GM18858 (cell line): ENCODE measurements at regions not wholly inside any gene's neighbourhood (a gene's known extent, or its start where the extent isn't known, plus 50 kb on each side); places are given as distances from the start of the nearest gene placed in this dataset.

Experiments used
- ATAC-seq: cut with Tn5 transposase; IDR thresholded peaks from one replicate; pipeline ENCODE4 v1.9.1; 2021; ENCODE audit not compliant: unreplicated experiment

DNA sequence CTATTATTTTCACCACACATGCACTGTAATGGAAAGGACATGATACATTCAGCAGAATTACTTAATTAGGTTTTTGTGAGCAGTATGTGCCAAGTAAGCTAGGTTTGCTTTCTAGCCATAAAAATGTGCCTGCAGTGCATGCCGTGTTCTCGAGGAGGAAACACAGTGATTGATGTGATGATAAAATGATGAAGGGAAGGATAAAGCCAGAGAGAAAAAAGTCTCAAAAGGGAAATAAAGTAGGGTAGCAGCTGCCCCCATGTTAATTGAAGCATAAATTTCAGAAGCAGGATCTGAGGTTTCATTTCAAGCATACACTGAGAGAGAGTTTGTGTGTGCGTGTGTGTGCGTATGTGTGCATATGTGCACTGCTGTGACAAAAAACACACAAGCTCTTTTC is 714.2 kb upstream of the C9orf72 start:
- no peak for ATAC-seq

DNA sequence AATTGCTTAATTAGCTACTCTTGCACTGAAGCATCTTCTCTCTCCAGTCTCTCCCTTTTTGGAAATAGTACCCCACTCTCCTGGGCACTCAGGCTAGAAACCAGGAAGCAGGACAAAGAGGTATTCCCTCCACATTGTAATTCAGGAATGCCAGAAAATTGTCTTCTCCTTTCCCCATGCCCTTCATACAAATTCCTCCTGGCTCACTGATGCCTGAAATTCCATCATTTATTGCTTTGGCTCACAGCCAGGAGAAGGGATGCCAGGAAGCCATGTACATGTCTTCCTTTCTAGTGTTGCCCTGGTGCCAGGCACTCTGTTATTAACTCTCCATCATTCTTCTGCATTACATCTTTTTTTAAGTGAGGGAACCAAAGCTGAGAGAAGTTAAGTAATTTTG is 716.5 kb upstream of the C9orf72 start:
- no peak for ATAC-seq

DNA sequence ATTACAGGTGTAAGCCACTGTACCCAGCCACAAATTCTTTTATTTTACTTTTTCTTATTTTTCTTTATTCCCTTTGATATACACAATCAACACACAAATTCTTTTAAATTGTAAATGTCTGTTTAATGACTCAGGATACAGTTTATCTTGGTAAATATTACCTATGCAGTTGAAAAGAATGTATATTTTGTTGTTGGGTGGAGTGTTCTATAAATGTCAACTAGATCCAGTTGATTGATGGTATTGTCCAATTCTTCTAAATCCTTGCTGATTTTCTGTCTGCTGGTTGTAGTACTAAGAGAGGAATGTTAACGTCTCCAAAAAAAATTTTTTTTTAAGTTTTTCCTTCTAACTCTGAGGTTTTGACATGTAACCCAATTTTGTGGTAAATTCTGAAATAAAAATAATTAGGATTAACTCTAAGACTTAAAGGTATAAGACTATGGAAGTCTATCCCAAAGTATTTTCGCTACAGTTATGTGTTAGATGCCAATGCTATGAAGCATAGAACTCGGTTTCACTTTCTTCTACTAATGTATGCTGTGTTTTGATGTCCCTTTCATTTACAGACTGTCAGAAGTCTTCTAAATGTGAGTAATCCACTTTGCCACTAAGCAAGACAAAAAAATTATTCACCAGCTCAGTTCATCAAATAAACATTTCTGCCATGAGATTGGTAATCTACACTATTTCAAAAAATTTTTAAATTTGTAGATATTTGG is 720.2 kb upstream of the C9orf72 start:
- ATAC-seq: no peak

DNA sequence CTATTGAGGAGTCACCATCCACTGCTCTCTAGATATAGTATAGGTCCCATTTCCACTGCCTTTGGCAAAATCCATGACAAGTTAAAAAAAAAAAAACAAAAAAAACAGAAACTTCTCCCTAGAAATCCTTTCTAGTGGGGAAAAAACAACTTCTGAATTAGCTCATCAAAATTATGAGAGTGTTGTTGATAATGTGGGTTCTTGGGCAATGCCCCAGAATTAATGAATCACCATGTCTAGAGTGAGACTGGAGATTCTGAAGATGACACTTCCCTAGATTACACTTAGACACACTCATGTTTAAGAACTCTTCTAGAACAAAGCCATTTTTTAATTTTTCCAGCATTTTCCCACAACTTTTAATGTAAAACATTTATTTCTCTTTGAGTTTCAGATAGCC is 728.0 kb upstream of the C9orf72 start:
- ATAC-seq: no peak

DNA sequence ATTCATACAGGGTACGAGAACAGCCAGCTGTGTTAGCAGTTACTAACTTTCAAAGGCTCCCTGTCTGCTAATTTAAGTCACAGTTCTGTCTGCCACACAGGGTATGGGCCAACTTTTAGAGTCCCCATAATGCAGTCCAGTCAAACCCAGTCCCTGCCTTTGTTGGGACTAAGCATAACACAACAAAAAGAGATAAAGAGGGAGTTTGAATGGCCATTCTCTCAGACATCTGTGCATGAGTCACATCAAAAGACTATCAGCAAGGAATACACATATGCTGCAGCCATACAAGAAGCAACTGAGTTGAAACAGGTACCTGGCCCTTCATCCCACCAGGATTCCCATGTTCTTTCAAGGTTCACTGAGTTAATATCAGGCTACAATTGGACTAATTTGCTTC is 744.5 kb upstream of the C9orf72 start:
- ATAC-seq: no peak

DNA sequence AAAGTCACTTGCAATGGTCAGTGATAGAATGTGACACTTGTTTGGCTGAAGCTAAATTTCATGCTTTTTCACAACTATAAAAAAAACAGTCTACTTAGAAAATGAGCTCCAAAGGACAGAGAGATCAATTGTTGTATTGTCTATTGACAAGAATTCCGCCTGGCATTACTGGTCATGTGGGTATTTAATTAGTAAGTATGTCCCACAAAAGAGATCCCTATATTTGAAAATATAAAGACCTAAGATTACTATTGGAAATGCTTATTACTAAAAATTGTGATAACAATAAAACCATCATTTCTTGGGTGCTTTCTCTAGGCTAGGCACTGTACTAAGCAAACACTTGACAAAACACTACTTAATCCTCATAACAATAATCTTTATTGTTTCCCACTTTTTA is 745.2 kb upstream of the C9orf72 start:
- ATAC-seq: no peak

DNA sequence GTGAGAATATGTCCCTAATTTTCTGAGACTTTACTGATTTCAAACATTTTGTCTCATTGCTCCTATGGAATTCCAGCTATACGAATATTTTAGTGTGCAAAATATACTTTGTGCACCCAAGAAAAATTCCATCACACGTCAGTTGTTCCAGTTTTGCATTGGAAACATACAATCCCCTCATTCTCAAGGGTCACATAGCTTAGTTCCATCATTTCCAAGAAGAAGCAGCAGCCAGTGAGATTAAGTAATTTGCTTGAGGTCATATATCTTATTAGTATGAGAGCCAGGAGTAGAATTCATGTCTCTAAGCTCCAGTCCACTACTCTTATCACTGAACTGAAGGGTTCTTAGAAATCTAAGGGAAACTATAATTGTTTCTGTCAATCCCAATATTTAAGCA is 746.7 kb upstream of the C9orf72 start:
- ATAC-seq: no peak

DNA sequence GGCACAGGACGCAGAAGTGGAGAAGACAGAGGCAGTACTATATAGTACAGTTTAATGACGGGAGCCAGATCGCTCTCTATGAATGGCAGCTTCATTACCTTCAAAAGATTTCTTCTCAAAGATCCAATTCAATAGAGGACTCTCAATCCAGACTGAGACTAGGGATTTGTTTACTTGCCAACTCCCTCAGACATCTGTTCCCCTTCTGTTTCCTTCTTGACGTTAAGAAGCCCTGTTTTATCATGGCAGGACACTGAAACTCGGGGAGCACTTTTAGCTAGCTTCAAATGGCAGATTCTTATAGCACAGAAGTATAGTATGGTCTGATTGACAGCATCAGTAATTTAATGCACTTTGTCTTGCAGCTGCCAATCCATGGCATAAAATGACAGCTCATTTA is 747.3 kb upstream of the C9orf72 start:
- no peak for ATAC-seq

DNA sequence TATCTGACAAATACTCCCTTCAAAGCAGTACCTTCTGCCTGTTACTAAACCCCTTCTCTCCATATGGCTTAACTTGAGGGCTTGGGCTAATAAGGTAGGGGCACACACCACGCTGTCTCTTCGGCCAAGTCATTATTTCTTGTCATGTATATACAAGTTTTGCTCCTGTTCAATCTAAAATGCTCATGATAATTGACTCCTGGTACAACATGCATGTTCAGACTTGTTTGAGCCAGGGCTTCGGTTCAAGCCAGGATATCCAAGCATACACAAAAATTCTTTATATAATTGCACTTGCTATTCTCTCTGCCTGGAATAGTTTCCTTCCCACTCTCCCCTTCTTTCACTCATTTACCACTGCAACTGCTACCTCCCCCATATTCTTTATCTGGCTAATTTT is 756.0 kb upstream of the C9orf72 start:
- no peak for ATAC-seq

DNA sequence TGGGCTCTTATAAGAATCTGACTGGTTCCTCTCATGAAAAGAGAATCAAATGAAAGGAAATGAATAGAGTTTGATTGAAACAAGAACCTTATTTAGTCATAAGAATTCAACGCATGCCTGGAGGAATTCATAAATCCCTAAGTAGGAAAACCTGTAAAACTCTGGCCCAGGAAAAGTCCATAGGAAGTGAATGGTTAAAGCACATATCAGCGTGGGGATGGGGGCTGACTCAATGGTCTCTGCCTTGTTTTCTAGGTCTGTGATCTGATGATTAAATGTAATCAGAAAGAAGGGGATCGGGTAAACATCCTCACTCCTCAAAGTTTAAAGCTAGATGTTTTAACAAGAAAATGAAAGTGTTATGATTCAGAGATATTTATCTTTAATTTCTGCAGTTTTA is 759.4 kb upstream of the C9orf72 start:
- ATAC-seq: no peak

DNA sequence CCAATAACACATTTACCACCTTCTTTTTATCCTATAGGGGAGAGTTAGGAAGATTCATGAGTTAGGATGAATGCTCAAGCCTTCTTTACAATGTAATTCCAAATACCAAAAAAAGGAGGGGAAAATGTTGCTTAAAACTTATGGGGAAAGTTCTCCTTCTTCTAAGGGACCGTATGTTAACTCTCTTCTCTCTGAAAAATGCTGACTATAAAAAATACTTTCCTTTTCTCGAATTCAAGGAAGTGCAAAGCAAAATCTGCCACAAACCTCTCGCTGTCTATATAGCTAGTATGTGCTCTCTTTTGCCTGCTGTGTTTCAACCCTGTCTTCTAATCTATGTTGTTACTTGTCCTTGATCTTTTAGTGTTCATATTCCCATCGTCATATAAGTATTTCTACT is 768.6 kb upstream of the C9orf72 start:
- ATAC-seq: no peak

DNA sequence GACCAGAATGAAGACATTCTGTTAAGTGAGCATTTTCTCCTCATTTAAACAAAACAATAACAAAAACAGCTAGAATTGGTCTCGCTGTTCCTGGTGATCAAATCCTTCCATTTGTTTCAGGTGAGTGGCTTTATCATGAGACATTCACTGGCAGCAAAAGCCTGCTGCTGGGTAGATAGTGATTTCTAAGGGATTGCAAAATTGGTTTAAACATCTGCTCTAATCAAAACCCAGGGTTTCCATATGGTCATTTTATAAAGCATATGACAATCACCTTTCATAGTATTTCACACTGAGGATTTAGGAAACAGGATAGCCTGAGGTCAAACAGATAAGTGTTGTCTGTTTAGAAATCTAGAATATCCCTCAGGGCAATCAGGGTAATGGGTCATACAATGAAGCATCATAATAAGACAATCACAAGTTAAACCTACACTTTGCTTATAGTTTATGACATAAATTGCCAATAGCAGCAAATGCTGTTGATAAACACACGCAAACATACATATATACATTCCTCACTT is 769.6 kb upstream of the C9orf72 start:
- no peak for ATAC-seq

DNA sequence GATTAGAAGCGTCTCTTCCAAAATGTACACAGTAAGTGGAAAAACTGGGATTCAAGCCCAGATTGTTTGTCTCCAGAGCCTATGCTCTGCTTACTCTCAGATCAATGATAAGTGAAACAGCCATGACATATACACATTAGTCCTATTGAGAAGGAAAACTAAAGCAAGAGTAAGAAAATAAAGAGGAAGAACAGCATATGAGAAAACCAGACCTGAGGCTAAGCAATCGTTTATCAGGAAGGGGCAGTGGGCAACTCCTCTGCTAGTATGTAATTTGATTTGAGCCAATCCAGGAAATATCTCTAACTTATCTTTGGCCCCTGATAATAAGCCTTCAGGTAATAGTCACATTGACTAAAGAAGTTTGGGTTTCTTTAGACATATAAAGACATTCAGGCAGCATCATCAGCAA is 789.9 kb upstream of the C9orf72 start:
- no peak for ATAC-seq

DNA sequence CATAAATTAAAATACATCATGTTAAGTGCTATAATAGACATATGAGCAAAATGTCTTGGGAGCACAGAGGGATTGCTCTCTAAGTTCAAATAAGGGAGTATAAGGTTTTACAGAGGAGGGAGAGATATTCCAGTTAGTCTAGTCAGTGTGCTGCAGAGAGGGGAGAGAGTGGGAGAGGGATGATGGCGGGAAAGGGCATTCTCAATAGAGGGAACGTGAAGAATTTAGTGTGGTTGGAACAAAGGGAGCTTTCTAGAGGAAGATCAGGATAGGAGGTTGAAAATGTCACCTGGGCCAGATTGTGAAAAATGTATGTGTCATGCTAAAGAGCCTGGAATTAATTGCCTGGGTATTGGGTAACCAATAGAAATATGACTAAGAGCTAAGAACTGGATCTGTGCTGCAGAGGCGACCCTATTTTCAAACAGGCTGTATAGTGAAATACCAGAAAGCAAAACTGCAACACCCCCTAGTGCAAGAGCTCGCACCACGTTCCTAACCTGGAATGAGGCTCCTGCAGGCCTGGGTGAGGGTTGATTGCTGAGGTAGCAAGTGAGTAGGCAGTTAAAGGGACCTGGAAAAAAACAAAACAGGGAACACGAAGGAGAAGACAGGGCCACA is 791.8 kb upstream of the C9orf72 start:
- ATAC-seq: no peak

DNA sequence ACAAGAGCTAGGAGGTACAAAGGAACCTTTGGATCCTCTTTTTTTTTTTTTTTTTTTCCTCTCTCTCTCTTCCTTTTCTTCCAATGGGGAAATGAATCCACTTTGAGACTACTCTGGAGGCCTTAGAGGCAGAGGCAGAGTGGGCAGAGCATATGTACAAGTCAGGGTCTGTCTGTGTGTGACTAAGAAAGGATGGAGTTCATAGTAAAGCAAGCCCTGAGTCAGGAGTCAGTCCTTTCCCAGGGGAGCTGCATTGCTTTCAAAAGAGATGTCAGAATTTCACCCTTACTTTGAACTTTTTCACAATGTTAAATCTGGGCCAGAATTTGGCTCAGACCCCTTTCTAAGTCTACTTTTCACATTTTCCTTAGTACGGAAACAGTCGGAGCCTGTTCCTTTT is 792.4 kb upstream of the C9orf72 start:
- no peak for ATAC-seq

DNA sequence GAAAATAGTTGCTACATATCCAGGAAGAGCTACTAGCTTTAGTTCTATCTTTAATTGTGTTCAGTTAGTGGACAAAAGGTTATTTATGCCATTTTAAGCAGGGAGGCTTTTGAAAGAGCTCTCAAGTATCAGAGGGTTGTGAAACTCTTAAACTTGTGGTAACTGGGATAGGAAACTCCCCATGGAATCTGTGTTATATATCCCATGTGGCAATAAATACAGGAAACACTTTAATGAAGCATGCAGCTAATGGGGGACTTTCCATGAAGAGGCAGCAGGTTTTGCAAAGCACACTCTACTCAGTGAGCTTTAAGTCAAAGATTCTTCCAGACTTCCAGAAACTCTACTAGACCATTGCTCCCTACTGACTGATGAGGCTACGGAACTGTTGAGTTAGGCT is 805.0 kb upstream of the C9orf72 start:
- ATAC-seq: no peak

DNA sequence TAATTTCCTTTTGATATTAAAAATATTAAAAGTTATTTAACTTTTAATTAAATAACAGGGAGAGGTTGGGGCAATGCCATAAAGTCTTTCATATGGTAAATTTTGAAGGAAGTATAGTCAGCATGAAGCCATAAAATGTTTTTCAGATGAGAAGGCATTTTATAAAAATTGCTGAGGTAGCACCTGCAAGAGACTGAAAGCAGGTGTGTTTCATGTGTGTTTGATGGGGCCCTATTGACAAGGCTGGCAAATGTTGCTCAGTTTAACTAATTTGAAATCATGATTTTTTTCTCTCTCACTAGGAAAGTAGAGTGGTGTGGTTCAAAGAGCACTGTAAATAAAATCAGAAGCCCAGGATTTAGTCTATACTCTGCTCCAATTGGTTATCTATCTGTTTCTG is 805.8 kb upstream of the C9orf72 start:
- ATAC-seq: no peak

DNA sequence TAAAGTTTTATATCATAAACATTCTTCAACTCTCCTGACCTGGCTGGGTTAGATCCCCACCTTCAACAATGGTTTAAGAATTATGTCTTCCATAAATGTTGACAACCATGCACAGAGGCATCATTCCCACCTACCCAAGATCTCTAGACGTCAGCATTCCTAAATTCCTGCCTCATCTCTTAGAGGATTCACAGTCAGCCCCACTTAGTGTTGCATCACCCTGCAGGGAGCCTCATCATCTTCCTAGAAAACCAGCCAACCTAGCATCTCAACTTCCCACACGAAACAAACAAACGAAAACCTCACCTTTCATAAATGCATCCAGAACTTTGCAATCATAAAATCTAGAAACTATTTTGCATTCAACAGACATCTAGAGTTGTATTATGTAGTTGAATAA is 816.1 kb upstream of the C9orf72 start:
- no peak for ATAC-seq

DNA sequence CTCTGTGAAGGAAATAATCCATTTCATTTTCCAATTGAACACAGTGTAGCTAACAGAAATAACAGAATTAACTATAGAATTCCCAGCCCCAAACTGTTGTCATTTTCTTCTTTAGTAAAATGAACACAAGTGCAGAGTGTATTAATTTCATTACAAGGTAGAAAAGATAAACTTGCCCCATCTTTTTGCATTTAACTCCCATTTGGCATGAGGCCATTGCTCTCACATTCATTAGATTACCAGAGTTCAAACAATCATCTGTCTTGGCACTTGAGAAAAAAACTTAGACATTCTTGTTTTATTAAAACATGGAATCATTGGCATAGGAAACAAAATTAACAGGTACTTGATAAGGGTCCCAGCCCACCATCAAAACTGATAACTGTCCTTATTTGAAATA is 821.5 kb upstream of the C9orf72 start:
- no peak for ATAC-seq

DNA sequence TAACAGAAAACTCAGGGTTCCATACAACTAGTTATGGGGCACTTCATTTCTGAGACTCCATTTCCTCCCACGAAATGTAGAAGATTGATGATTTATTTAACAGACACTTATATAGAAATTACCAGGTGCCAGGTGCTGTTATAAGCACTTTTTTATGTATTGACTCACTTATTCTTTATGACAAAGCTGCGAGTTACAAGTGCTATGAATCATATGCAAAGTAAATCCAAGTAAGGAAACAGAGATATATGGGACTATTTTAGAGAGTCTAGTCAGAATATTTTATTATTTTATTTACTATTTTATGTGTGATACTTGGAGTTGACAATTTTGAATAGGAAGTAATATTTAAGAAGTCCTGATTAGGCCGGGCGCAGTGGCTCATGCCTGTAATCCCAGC is 822.8 kb upstream of the C9orf72 start:
- no peak for ATAC-seq

DNA sequence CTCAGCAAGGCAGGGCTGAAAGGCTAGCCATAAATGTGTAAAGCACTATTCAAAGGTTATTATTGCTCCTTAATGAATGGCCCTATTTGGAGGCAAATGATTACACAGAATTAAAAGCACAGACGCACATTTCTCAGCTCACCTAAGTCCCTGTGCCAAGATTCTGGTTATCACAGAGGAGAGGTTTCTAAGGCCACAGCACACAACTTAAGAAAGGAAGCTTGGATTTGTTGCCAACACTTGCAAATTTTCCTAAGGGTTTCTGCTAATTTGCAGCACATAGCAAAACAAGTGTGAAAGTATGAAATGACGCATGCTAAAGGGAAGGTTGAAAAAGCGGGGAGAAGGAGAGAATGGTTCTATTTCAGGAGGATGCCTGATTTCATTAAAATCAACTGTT is 834.1 kb upstream of the C9orf72 start:
- no peak for ATAC-seq

DNA sequence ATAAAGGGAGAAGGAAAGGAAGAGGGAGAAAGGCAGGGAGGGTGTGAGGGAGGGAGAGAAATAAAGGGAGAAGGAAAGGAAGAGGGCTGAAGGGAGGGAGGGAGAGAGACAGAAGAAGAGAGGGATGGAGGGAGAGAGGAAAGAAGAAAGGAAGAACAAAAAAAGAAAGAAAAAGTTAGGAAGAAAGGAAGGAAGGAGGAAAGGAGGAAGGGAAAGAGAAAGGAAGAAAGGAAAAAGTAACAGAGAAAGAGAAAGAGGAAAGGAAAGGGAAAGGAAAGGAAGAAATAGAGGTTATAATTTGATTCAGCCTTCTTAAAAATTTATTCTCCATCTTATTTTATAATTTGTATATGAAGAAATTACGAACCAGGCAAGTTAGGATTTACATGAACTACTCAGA is 836.6 kb upstream of the C9orf72 start:
- no peak for ATAC-seq

DNA sequence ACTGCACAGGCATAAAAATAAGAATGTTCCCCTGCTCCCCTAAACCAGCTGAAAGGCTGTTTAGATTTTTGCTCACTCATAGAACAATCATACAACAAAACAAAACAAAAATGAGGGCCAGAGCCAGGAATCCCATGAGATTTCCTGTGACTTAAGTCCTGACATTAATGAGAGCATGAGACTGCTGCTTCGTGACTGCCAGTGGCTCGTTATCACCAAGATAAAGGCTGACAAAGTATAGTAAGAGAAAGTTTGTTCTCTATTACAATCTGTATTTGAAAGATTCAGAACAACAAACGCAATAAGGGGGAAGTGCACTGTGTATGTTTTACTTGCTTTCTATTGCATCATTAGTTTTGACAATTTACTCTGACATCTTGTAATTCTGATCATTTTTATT is 837.1 kb upstream of the C9orf72 start:
- ATAC-seq: no peak
